ENCODE measurements at regions not wholly inside any gene's neighbourhood (a gene's known extent, or its start where the extent isn't known, plus 50 kb on each side); places are given as distances from the start of the nearest gene placed in this dataset.

DNA sequence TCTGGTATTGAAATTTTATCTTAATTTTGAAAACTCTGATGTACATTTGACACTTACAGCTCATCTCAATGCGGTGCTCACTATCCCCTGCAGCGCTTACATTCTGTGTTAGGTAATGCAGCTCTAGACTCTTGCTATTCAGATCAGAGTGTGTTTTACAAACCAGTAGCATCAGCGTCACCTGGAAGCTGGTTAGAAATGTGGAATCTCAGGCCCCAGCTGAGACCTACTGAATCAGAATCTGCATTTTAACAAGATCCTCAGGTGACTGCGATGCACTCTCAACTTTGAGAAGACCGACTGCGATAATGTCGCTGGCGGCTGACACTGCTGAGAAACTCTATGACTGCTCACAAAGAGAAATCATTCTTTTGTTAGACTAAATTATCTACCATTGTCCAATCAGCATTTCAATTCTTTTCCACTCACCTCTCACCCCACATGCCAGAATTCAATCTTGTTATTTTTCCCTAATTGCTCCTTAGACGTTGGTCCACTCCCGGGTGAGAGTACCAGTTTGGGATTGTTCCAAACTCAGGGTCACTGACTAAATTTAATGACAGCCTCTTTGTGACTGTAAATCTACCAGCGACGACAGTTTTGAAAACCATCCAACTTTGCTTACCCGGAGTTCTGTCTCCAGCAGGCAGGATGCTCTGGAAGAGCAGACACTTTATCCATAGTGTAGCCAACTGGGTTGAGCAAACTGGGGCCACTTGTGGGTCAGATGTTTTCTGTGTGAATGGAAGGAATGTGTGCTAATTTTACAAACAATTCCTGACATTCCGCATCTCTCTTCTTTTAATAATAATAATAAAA is 140.1 kb upstream of the BTBD3 start:
- H3K9me3 Mint-ChIP-seq, result peaks cover 4% of the 10 kb centered on the region in 2 donors
- peaks cover 1 to 2% of the 10 kb centered on the region in 2 donors for H3K36me3 Mint-ChIP-seq (ENCODE audit: insufficient read depth in 2 of 2)

DNA sequence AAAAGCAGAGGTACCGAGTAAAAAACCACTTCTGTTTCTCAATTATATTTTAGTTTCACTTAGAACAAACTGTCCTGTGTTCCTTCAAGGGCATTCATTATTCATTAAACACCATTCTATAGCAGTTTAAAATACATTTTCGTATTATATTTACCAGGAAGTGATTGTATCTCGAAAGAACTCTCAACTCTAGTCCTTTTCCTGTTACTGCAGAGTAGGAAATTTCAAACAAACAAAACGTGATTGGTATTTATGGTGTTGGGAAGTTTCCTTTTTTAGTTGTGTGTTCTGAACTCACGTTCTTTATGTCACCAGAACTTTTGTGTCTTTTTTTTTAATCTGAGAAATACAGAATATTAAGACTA is 139.5 kb upstream of the BTBD3 start:
- H3K36me3 Mint-ChIP-seq (ENCODE audit: insufficient read depth in 2 of 2), result peaks cover 0 to 2% of the 10 kb centered on the region in 2 donors
- DNase-seq (no peak), ATAC-seq (replicated peaks in 1 of 2) (no peak)
- peaks cover 7% of the 10 kb centered on the region for H3K4me1 Mint-ChIP-seq (ENCODE audit: low read depth)
- peaks cover 10% of the 10 kb centered on the region for H3K27me3 Mint-ChIP-seq (ENCODE audit: low read depth)
- H3K27ac Mint-ChIP-seq, result no peak overlapping the region
- H3K4me3 Mint-ChIP-seq, result no peak overlapping the region
- H3K9me3 Mint-ChIP-seq, result peaks cover 0 to 2% of the 10 kb centered on the region in 2 donors

More for the DNA sequence above, 140.1 kb upstream of the BTBD3 start:
- Mint-ChIP-seq H3K27ac (no peak overlapping the region), H3K4me1 (ENCODE audit: low read depth) (peaks cover 7% of the 10 kb centered on the region), H3K27me3 (ENCODE audit: low read depth) (peaks cover 4% of the 10 kb centered on the region), H3K4me3 (no peak overlapping the region)
- ATAC-seq (replicated peaks in 1 of 2) (no peak), DNase-seq (no peak)

DNA sequence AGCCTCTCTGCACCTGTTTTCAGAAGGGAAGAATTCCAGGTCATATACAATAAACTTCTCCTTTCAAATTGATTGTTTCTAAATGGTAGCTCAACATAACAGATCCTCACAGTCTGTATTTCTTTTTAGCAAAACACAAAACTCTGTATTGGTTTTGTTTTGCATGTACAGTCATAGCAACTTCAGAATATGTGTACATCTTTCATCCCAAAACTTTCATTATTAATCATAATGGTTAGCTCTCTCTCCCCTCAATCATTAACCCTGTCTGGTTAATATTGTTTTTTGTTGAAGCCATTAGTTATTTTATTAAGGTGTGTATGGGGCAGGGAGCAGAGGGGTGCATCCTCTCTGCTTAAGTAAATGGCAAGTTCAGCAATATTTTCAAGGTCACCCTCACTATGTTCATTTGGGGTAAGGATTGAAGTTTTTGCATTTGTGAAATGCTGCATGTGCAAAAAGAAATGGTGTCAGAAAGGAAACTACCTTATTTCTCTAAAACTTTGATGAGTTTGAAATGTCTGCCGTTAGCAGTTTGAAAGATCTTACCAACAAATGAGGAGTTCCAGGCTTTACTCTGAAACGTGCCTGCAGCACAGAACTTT is 136.8 kb upstream of the BTBD3 start:
- H3K27ac Mint-ChIP-seq, result no peak overlapping the region
- peaks cover 7% of the 10 kb centered on the region for H3K4me1 Mint-ChIP-seq (ENCODE audit: low read depth)
- no peak for ATAC-seq (replicated peaks in 1 of 2)
- H3K4me3 Mint-ChIP-seq, result no peak overlapping the region
- peaks cover 0 to 5% of the 10 kb centered on the region in 2 donors for H3K9me3 Mint-ChIP-seq
- H3K27me3 Mint-ChIP-seq (ENCODE audit: low read depth), result peaks cover 13% of the 10 kb centered on the region
- DNase-seq, result no peak
- H3K36me3 Mint-ChIP-seq (ENCODE audit: insufficient read depth in 2 of 2), result no peaks in the 10 kb centered on the region

DNA sequence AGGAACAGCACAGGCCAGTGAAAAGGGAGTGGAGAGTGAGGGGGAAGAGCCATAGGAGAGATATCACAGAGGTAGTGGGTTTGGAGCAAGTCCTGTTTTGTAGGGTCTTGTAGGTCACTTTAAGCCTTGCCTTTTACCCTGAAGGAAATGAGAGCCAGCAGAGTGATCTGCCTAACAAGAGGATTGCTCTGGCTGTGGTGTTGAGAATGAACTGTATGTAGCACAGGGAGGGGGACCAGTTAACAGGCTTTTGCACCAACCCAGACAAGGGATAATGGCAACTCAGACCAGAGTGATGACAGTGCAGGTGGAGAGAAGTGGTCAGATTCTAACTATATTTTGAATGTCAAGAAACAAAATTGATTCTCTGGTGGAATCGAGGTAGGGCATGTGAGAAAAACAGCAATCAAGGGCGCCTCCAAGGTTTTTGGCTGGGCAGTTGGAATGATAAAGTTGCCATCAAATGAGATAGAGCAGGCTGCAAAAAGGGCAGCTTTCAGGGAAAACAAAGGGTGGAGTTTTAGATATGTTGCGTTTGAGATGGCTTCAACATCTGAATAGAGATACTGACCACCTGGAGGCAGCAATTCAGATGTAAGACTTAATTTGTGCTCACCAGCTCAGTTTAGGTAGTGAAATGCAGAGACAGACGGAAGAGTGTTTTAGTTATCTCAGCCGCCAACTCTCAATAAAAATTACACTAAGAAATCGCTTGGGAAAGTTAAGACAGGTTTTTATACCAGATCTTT is 134.4 kb upstream of the BTBD3 start:
- Mint-ChIP-seq H3K27ac (no peak overlapping the region), H3K9me3 (peaks cover 0 to 9% of the 10 kb centered on the region in 2 donors)
- no peak for DNase-seq

DNA sequence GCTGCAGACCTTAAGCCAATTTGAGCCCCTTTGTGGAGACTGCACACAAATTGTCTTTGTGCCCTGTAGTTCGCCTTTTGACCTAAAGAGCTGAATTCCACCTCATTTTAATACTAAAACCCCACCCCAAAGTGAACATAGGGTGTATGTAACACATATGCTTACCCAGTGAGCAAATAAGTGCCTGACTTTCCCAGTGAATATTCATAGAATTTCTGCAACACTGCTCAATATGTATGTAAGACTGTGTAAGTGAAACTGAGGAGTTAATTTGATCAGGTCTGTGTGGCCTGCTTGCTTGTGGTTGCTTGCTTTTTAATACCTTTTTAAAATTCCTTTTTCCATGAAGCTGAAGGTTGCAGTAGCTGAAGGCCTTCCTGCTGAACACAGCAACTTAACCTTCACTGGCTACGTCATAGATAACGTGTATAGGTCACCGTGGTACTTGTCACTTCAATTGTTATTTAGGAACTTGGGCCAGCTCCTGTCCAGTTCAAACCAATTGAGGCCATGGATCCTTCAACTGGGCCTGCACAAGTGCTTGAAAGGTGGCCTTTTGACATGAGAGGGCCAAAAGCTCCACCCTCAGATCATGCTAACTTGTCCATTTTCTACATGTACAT is 131.7 kb upstream of the BTBD3 start:
- DNase-seq, result no peak
- no peak for ATAC-seq (replicated peaks in 1 of 2)
- Mint-ChIP-seq H3K9me3 (peaks cover 0 to 10% of the 10 kb centered on the region in 2 donors), H3K27ac (no peak overlapping the region), H3K4me3 (no peak overlapping the region), H3K4me1 (ENCODE audit: low read depth) (peaks cover 1% of the 10 kb centered on the region), H3K36me3 (ENCODE audit: insufficient read depth in 2 of 2) (no peaks in the 10 kb centered on the region), H3K27me3 (ENCODE audit: low read depth) (peaks cover 20% of the 10 kb centered on the region)

More for the DNA sequence above, 134.4 kb upstream of the BTBD3 start:
- H3K27me3 Mint-ChIP-seq (ENCODE audit: low read depth), result peaks cover 20% of the 10 kb centered on the region
- peaks cover 7% of the 10 kb centered on the region for H3K4me1 Mint-ChIP-seq (ENCODE audit: low read depth)
- H3K36me3 Mint-ChIP-seq (ENCODE audit: insufficient read depth in 2 of 2), result no peaks in the 10 kb centered on the region
- no peak for ATAC-seq (replicated peaks in 1 of 2)
- no peak overlapping the region for H3K4me3 Mint-ChIP-seq

DNA sequence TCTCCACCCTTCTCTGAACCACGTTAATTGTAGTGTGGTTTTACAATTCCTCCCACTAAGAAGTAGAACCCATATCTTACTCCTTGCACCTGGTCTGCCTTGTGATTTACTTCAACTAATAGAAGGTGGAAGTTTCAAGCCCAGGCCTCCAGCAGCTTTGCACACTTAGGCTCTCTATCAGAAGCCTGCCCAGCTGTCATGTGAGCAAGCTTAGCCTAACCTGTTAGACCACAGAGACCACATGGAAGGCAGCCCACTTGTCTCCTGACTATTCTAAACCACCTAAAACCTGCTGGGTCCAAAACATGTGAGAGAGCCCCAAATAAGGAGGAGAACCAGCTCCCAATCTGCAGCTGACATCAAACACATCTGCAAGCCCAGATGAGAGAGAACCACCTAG is 127.6 kb upstream of the BTBD3 start:
- ATAC-seq (replicated peaks in 1 of 2) (no peak), DNase-seq (no peak)
- H3K4me3 Mint-ChIP-seq, result no peak overlapping the region
- no peaks in the 10 kb centered on the region for H3K36me3 Mint-ChIP-seq (ENCODE audit: insufficient read depth in 2 of 2)
- no peaks in the 10 kb centered on the region for H3K4me1 Mint-ChIP-seq (ENCODE audit: low read depth)
- H3K27ac Mint-ChIP-seq, result no peak overlapping the region
- H3K9me3 Mint-ChIP-seq, result peaks cover 1 to 9% of the 10 kb centered on the region in 2 donors
- H3K27me3 Mint-ChIP-seq (ENCODE audit: low read depth), result peaks cover 7% of the 10 kb centered on the region

DNA sequence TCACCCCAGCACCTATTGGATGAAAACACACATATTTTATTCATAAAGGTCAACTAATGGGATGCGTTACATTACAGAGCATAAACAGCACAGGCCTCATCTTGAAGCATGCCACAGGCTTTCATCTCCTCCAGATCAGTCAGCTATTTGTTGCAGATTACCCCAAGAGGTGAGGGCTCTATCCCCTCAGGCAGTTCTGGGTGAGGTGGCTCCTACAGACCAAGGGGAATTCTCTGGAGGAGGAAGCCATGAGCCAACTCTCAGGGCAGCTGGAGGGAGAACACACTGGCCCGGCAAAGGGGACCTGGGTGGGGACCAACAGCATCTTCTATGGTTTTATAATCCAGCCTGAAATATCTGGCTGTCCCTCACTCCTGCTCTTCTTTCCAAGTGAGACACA is 126.4 kb upstream of the BTBD3 start:
- Mint-ChIP-seq H3K4me1 (ENCODE audit: low read depth) (no peaks in the 10 kb centered on the region), H3K27me3 (ENCODE audit: low read depth) (peaks cover 7% of the 10 kb centered on the region), H3K27ac (no peak overlapping the region), H3K36me3 (ENCODE audit: insufficient read depth in 2 of 2) (no peaks in the 10 kb centered on the region), H3K9me3 (peaks cover 1 to 9% of the 10 kb centered on the region in 2 donors), H3K4me3 (no peak overlapping the region)
- ATAC-seq (replicated peaks in 1 of 2) (no peak), DNase-seq (no peak)

DNA sequence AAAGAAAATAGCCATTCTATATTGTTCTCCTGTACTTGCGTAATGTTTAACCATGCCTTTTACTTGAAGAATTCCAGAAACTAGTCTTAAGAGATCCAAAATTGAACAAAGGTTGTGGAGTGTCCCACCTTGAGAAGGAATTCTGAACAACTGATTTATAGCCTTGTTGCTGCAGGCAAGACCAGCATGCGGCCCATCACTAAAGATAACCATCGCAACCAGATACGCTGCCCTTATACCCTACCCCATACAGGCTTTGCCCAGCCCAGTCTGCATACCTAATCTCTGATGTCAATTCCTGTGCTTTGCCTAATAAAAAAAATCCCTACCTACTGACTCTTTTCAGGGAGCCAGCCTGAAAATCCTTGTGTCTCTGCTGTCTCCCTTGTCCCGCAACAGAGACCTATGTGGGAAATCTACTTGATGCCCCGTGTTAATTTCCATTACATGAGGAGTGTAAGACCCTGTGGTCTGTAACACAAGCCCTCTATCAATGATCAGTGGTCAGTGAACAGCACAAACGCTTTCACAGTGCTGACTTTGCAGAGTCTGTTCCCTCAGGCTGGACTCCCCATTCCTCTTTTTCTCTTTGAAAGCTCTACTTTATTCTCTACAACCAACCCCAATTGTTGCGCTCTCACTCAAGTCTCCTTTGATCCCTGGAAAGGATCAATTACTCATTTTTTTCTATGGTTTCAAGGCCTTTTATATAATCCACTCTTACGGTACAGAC is 125.7 kb upstream of the BTBD3 start:
- no peak for DNase-seq
- no peak for ATAC-seq (replicated peaks in 1 of 2)
- no peaks in the 10 kb centered on the region for H3K4me1 Mint-ChIP-seq (ENCODE audit: low read depth)
- H3K4me3 Mint-ChIP-seq, result no peak overlapping the region
- H3K9me3 Mint-ChIP-seq, result peaks cover 1 to 7% of the 10 kb centered on the region in 2 donors
- no peaks in the 10 kb centered on the region for H3K36me3 Mint-ChIP-seq (ENCODE audit: insufficient read depth in 2 of 2)
- H3K27ac Mint-ChIP-seq, result no peak overlapping the region
- peaks cover under 1% of the 10 kb centered on the region for H3K27me3 Mint-ChIP-seq (ENCODE audit: low read depth)

DNA sequence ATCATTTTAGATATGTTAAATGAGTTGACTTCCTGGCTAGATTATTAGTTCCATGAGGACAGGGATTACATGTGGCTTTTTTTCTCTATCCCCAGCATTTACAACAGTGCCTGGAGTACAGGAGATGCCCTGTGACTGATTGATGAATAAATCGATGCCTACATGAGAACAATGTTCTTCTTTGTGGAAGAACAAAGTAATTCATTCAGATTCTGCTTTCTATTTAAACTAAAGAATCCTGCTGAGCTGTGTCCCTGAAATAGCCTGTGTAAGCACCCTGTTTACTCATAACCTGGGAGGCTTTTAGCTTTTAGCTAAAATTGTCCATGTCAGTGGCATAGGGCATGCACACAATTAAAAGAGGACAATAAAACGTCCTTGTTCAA is 125.1 kb upstream of the BTBD3 start:
- Mint-ChIP-seq H3K4me1 (ENCODE audit: low read depth) (no peaks in the 10 kb centered on the region), H3K27ac (no peak overlapping the region)

DNA sequence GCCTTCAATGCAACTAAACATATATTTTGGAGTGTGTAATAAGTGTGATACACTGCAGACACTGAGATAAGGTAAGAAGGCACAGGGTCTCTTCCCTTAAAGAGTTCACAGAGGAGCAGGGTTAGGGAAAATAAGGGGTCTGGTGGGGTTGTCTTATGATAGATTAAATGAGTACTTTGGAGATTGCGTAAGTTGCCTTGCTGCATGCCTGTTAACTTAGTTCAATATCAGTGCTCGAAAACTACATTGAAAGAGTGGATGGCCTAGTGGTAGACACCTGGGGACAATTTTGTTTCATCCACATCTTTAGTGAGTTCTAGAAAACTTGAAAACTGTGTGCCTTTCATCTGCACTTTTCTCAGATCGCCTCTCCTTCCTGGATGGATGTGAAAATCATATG is 123.2 kb upstream of the BTBD3 start:
- H3K4me3 Mint-ChIP-seq, result no peak overlapping the region
- no peaks in the 10 kb centered on the region for H3K36me3 Mint-ChIP-seq (ENCODE audit: insufficient read depth in 2 of 2)
- no peak for DNase-seq
- no peaks in the 10 kb centered on the region for H3K27me3 Mint-ChIP-seq (ENCODE audit: low read depth)
- H3K4me1 Mint-ChIP-seq (ENCODE audit: low read depth), result no peaks in the 10 kb centered on the region
- no peak for ATAC-seq (replicated peaks in 1 of 2)
- H3K27ac Mint-ChIP-seq, result no peak overlapping the region
- peaks cover 1 to 4% of the 10 kb centered on the region in 2 donors for H3K9me3 Mint-ChIP-seq

More for the DNA sequence above, 125.1 kb upstream of the BTBD3 start:
- DNase-seq (no peak), ATAC-seq (replicated peaks in 1 of 2) (no peak)
- no peaks in the 10 kb centered on the region for H3K27me3 Mint-ChIP-seq (ENCODE audit: low read depth)
- no peaks in the 10 kb centered on the region for H3K36me3 Mint-ChIP-seq (ENCODE audit: insufficient read depth in 2 of 2)
- H3K4me3 Mint-ChIP-seq, result no peak overlapping the region
- peaks cover 1 to 7% of the 10 kb centered on the region in 2 donors for H3K9me3 Mint-ChIP-seq

DNA sequence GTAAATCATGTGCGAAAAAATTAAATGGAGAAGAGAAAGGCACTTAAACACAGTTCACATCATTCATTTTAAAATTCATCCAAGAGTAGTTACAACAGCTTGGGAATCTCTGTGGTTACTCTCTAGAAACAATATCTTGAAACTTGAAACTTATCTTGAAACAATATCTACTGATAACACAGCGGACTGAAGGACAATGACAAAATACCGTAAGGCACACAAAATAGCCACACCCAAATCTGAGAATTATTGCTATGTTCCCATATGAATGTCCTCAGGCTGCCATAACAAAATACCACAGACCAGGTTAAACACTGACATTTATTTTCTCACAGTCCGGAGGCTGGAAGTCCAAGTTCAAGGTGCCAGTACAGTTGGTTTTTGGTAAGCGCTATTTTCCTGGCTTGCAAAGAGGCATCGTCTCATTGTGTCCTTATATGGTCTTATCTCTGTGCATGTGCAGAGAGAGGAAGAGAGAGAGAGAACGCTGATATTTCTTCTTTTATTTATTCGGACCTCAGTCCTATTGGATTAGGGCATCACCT is 122.5 kb upstream of the BTBD3 start:
- Mint-ChIP-seq H3K4me3 (no peak overlapping the region), H3K27ac (no peak overlapping the region), H3K9me3 (peaks cover 1 to 4% of the 10 kb centered on the region in 2 donors), H3K27me3 (ENCODE audit: low read depth) (no peaks in the 10 kb centered on the region), H3K36me3 (ENCODE audit: insufficient read depth in 2 of 2) (no peaks in the 10 kb centered on the region), H3K4me1 (ENCODE audit: low read depth) (no peaks in the 10 kb centered on the region)
- no peak for ATAC-seq (replicated peaks in 1 of 2)
- DNase-seq, result no peak

DNA sequence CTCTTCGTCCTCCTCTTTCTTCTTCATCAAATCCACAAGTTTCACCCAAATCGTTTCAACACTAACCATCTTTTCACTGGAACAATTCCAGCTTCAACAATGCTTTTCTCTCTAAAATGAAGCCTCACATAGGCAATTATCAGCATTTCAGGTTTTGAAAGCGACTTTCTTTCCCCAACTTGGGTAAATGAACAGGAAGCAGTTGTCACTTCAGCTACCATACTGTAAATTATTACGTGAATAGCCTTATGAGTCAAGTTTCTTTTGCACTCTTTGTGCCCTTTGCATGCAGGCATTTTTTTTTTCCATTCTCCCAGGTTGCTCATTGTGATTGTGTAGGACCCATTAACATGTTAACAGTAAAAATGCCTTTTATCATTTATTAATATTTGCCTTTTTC is 121.7 kb upstream of the BTBD3 start:
- Mint-ChIP-seq H3K27ac (no peak overlapping the region), H3K4me3 (no peak overlapping the region), H3K4me1 (ENCODE audit: low read depth) (no peaks in the 10 kb centered on the region), H3K36me3 (ENCODE audit: insufficient read depth in 2 of 2) (no peaks in the 10 kb centered on the region), H3K9me3 (peaks cover 1 to 4% of the 10 kb centered on the region in 2 donors), H3K27me3 (ENCODE audit: low read depth) (no peaks in the 10 kb centered on the region)
- DNase-seq, result no peak
- no peak for ATAC-seq (replicated peaks in 1 of 2)

Data from activated T-cell treated with anti-CD3 and anti-CD28 coated beads, Interleukin-2, amount 50 U/mL, for 72 hours (primary cell).